Neural progenitor cell (in vitro differentiated cells): ENCODE measurements at regions not wholly inside any gene's neighbourhood (a gene's known extent, or its start where the extent isn't known, plus 50 kb on each side); places are given as distances from the start of the nearest gene placed in this dataset.

Source experiments
- DNase-seq: peaks from one replicate; pipeline ENCODE4 v3.0.0-alpha.2; 2016; ENCODE audit warnings: low spot score
- H2AFZ ChIP-seq: fragments of 200-600 bp; sonication (generic); replicated peaks from 2 replicates; pipeline ENCODE4 v1.6.1; 2016; ENCODE audit warnings: antibody characterized with exemption
- H3F3A ChIP-seq: fragments of 200-600 bp; sonication (generic); 2 replicates; pipeline ENCODE4 v1.6.1; 2016; ENCODE audit warnings: antibody characterized with exemption, low read depth
- H3K27ac ChIP-seq: fragments of 200-600 bp; sonication (generic); 2 replicates; pipeline ENCODE4 v1.5.1; 2016; ENCODE audit warnings: mild to moderate bottlenecking
- H3K27me3 ChIP-seq: fragments of 200-600 bp; sonication (generic); 2 replicates; pipeline ENCODE4 v1.6.1; 2016; ENCODE audit warnings: mild to moderate bottlenecking, moderate library complexity
- H3K36me3 ChIP-seq: fragments of 200-600 bp; sonication (generic); 2 replicates; pipeline ENCODE4 v1.5.1; 2016
- H3K4me1 ChIP-seq: fragments of 200-600 bp; sonication (generic); 2 replicates; pipeline ENCODE4 v1.6.1; 2016; ENCODE audit warnings: mixed run types
- H3K4me2 ChIP-seq: fragments of 200-600 bp; sonication (generic); 2 replicates; pipeline ENCODE4 v1.6.1; 2016
- H3K4me3 ChIP-seq: fragments of 200-600 bp; sonication (generic); 2 replicates; pipeline ENCODE4 v1.5.1; 2016
- H3K79me2 ChIP-seq: fragments of 200-600 bp; sonication (generic); 2 replicates; pipeline ENCODE4 v1.6.1; 2016; ENCODE audit warnings: low read depth
- H3K9ac ChIP-seq: fragments of 200-600 bp; sonication (generic); 2 replicates; pipeline ENCODE4 v1.6.1; 2016
- H3K9me3 ChIP-seq: fragments of 200-600 bp; sonication (generic); 2 replicates; pipeline ENCODE4 v1.5.1; 2016; ENCODE audit warnings: low read depth
- H4K20me1 ChIP-seq: fragments of 200-600 bp; sonication (generic); 2 replicates; pipeline ENCODE4 v1.6.1; 2016; ENCODE audit warnings: low read depth
- H3K27ac Mint-ChIP-seq: 3 replicates; pipeline ENCODE4 v1.8.0; 2021; ENCODE audit warnings: mixed read lengths
- H3K27me3 Mint-ChIP-seq: 2 replicates; pipeline ENCODE4 v1.8.0; 2022; ENCODE audit warnings: low read depth, mild to moderate bottlenecking, inconsistent platforms, moderate library complexity, mixed read lengths; ENCODE audit not compliant: insufficient read depth
- H3K36me3 Mint-ChIP-seq: 3 replicates; pipeline ENCODE4 v1.8.0; 2021; ENCODE audit warnings: mixed read lengths
- H3K4me1 Mint-ChIP-seq: 3 replicates; pipeline ENCODE4 v1.8.0; 2021; ENCODE audit warnings: mixed read lengths
- H3K4me3 Mint-ChIP-seq: 3 replicates; pipeline ENCODE4 v1.8.0; 2021; ENCODE audit warnings: mild to moderate bottlenecking, moderate library complexity, mixed read lengths
- H3K9me3 Mint-ChIP-seq: 3 replicates; pipeline ENCODE4 v1.8.0; 2020; ENCODE audit warnings: mixed read lengths
- EZH2 ChIP-seq: fragments of 200-600 bp; sonication (generic); IDR thresholded peaks from 2 replicates; pipeline ENCODE4 v1.6.1; 2017; ENCODE audit warnings: antibody characterized with exemption, mild to moderate bottlenecking, moderate library complexity
- EZH2phosphoT487 ChIP-seq: fragments of 200-600 bp; sonication (generic); IDR thresholded peaks from 2 replicates; pipeline ENCODE4 v1.6.1; 2017; ENCODE audit warnings: antibody characterized with exemption
- TF ChIP-seq, protein P1 (sequence below): fragments of 200-600 bp; sonication (generic); IDR thresholded peaks from 2 replicates; pipeline ENCODE4 v1.5.1; 2017; ENCODE audit warnings: antibody characterized with exemption, mild to moderate bottlenecking

GRCh38 chr13:76829572-76830327 lies 56.5 kb downstream of the KCTD12 start:
- TF ChIP-seq, protein P1, sequence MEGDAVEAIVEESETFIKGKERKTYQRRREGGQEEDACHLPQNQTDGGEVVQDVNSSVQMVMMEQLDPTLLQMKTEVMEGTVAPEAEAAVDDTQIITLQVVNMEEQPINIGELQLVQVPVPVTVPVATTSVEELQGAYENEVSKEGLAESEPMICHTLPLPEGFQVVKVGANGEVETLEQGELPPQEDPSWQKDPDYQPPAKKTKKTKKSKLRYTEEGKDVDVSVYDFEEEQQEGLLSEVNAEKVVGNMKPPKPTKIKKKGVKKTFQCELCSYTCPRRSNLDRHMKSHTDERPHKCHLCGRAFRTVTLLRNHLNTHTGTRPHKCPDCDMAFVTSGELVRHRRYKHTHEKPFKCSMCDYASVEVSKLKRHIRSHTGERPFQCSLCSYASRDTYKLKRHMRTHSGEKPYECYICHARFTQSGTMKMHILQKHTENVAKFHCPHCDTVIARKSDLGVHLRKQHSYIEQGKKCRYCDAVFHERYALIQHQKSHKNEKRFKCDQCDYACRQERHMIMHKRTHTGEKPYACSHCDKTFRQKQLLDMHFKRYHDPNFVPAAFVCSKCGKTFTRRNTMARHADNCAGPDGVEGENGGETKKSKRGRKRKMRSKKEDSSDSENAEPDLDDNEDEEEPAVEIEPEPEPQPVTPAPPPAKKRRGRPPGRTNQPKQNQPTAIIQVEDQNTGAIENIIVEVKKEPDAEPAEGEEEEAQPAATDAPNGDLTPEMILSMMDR, result no peak
- TF ChIP-seq EZH2 (no peak), EZH2phosphoT487 (no peak)
- H3K36me3 ChIP-seq, result no peaks in the 10 kb centered on the region
- DNase-seq, result no peak
- no peak overlapping the region for H3K9ac ChIP-seq
- H2AFZ ChIP-seq, result no peak overlapping the region
- no peak overlapping the region for H3K27ac Mint-ChIP-seq
- H3K9me3 Mint-ChIP-seq, result no peaks in the 10 kb centered on the region
- H3K4me2 ChIP-seq, result no peak overlapping the region
- no peaks in the 10 kb centered on the region for H3K9me3 ChIP-seq
- H3K27me3 Mint-ChIP-seq, result peaks cover 4% of the 10 kb centered on the region
- no peak overlapping the region for H3K4me3 ChIP-seq
- no peak overlapping the region for H3K4me3 Mint-ChIP-seq
- H3K4me1 Mint-ChIP-seq, result peaks cover 19% of the 10 kb centered on the region
- no peak overlapping the region for H3K27ac ChIP-seq
- H3K27me3 ChIP-seq, result no peaks in the 10 kb centered on the region
- H3K79me2 ChIP-seq, result no peaks in the 10 kb centered on the region
- no peaks in the 10 kb centered on the region for H3K4me1 ChIP-seq
- H4K20me1 ChIP-seq, result no peaks in the 10 kb centered on the region
- no peaks in the 10 kb centered on the region for H3F3A ChIP-seq
- no peaks in the 10 kb centered on the region for H3K36me3 Mint-ChIP-seq

GRCh38 chr13:76828316-76828741 lies 57.9 kb downstream of the KCTD12 start:
- Histone ChIP-seq H4K20me1 (no peaks in the 10 kb centered on the region), H3K9me3 (no peaks in the 10 kb centered on the region), H2AFZ (no peak overlapping the region), H3F3A (no peaks in the 10 kb centered on the region), H3K27me3 (no peaks in the 10 kb centered on the region), H3K36me3 (no peaks in the 10 kb centered on the region), H3K79me2 (no peaks in the 10 kb centered on the region), H3K4me2 (no peak overlapping the region), H3K4me3 (no peak overlapping the region), H3K27ac (no peak overlapping the region), H3K4me1 (no peaks in the 10 kb centered on the region), H3K9ac (no peak overlapping the region)
- TF ChIP-seq, protein P1, result no peak
- TF ChIP-seq EZH2 (no peak), EZH2phosphoT487 (no peak)
- H3K36me3 Mint-ChIP-seq, result no peaks in the 10 kb centered on the region
- H3K27ac Mint-ChIP-seq, result no peak overlapping the region
- H3K27me3 Mint-ChIP-seq, result peaks cover 6% of the 10 kb centered on the region
- H3K4me3 Mint-ChIP-seq, result no peak overlapping the region
- H3K4me1 Mint-ChIP-seq, result peaks cover 19% of the 10 kb centered on the region
- no peaks in the 10 kb centered on the region for H3K9me3 Mint-ChIP-seq
- DNase-seq, result no peak

- Mint-ChIP-seq H3K27me3 (peaks cover 6% of the 10 kb centered on the region), H3K27ac (no peak overlapping the region), H3K36me3 (no peaks in the 10 kb centered on the region), H3K4me3 (no peak overlapping the region), H3K9me3 (no peaks in the 10 kb centered on the region), H3K4me1 (peaks cover 19% of the 10 kb centered on the region)
- Histone ChIP-seq H3K27ac (no peak overlapping the region), H4K20me1 (no peaks in the 10 kb centered on the region), H3F3A (no peaks in the 10 kb centered on the region), H3K36me3 (no peaks in the 10 kb centered on the region), H2AFZ (no peak overlapping the region), H3K27me3 (no peaks in the 10 kb centered on the region), H3K4me3 (no peak overlapping the region), H3K79me2 (no peaks in the 10 kb centered on the region), H3K4me1 (no peaks in the 10 kb centered on the region), H3K4me2 (no peak overlapping the region), H3K9me3 (no peaks in the 10 kb centered on the region), H3K9ac (no peak overlapping the region)
- TF ChIP-seq EZH2, result no peak
- TF ChIP-seq, protein P1, result no peak
- no peak for TF ChIP-seq EZH2phosphoT487
- DNase-seq, result no peak
Observed at GRCh38 chr13:76826527-76826926, 59.7 kb downstream of the KCTD12 start.
